Stimulated activated CD4-positive, alpha-beta T cell treated with anti-CD3 and anti-CD28 coated beads, Interleukin-15, amount 100 ng/mL, for 48 hours (primary cell): ENCODE measurements at regions not wholly inside any gene's neighbourhood (a gene's known extent, or its start where the extent isn't known, plus 50 kb on each side); places are given as distances from the start of the nearest gene placed in this dataset.

Source experiments
- DNase-seq, 2 donors: peaks; one replicate each; pipeline ENCODE4 v3.0.0-alpha.2; 2020; ENCODE audit warnings: low read depth in 2 of 2

DNA sequence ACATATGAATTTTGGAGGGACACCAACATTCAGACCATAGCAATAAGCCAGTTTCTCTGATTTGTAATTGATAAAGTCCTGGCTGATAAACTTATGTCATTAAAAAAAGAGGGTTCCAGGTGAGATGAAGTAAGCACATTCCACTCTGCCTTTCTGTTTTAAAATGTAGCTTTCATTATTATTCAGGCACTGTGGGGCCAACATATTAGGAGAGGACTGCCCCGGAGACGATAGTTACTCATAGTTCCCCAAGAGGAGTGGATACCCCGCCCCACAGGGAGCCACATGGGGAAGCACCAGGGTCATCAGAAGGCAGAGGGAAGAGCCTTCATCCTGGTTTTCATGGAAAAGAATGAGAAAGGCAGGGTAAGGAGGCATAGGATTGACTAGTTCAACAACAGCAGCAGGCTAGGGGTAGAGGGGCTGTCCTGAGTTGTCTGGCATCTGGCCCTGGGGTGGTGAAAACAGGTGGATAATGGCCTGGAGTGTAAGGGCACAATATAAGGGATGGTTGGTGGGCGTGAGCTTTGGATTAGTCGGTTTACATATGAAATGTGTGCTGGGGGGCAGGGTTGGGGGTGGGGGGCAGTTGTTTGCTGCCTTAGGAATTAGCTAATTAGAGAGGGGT, 78.7 kb upstream of the PROK2 start:
- no peak for DNase-seq

DNA sequence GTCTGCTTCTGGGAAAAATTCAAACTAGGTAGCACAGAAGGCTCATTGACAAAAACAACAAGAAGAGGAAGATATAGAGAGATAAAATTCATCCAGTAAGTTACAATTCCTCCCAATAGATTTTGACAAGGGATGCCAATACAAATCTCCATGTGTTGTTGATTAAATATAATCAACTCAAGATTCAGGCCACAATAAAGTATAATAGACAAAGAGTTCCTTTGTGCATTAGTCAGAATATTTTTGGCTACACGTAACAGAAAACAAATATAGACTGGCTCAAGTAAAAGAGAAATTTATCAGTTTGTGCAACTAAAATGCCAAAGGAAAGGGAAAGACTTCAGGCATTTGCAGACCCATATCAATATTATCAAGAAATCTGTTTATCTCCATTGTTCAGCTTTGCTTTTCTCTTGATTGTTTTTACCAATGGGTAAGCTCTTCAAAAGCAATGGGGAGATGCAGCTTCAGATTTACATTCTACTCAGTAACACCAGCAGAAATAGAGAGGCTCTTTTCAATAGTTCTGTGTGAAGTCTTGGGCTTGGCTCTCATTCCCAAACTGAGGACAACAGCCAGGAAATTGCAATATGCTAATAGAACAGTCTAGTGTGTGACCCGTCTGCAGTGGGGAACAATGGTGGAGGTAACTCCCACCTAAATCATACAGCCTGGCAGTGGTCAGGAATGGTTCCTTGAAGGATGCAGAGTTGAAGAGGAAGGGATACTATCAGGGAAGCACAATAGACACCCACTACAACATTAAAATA, 77.6 kb upstream of the PROK2 start:
- no peak for DNase-seq

DNA sequence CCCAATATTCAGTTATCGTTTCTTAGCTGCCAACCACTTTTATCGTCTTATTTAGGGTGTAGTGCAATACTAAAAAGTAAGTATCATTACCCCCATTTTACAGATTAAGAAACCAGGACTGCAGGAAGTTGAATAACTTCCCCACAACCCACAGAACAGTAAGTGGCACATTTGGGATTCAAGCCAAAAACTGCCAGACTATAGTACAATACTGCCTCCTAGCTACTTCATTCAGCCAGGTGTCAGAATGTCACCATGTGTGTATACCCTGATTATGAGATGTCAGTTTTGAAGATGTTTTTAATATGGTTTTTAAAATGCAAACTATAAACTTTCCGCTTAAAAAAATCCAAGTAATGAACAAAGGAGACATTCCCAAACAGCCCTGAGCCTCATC, 74.2 kb upstream of the PROK2 start:
- DNase-seq: no peak

DNA sequence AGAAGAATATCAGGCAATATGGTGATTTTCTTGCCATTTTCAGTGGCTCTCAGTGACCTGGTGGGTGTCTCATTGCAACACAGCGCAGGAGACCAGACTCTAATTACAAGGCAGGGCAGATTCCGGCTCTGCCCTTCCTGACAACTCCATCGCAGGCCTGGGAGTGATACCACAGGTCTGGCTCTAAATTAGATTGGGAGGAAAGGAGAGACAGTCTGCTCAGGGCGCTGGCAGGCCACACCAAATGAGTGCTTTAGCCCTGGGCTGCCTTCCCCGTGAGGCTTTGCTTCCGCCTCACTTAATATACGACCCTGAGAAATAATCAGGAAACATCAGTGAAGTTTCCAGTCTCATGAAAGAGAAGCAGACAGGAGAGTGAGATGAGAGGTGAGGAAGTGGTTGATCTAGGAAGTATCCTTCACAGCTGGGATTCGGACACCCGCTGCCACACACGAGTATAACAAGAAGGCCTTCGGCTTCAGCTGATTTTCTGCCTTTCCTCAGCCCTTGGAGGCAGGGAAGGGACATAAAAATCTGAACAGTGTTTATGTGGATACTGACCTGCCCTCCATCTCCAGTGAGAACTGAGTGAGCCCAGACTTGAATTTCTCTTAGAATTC, 73.7 kb upstream of the PROK2 start:
- no peak for DNase-seq

DNA sequence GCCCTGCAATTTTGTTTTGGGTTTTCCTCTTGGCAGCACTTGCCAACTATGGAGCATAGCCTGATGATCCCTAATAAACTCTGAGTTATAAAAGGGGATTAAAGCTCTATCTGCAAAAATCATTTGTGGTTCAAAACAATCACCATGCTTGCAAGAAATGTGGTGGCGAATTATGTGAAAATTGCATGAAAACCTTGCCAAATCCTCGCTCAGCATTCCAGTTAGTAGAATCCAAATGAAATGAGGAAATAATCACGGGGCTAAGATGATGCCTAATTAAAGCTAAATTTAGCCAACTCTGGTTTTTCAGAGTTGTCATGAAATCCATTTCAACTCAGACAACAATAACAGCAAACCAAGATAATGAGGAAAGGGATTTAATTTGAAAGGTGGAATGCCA, 73.0 kb upstream of the PROK2 start:
- DNase-seq: no peak

DNA sequence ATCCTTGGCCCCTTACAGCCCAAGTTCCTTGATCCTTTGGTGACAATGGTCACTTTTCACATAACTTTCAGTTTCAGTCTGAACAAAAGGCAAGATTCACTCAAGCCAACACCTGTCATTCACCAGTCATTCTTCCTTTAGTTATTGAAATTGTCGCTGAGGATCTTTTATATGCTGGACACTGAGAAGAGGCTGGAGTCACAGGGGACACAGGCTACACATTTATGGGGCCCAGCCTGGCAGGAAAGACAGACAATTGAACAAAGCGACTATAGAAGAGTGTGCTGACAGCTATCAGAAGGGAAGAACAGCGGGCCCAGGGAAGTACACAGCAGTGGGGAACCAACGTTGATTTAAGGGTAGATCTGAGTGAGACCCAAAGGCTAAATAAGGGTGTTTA, 69.8 kb upstream of the PROK2 start:
- no peak for DNase-seq

DNA sequence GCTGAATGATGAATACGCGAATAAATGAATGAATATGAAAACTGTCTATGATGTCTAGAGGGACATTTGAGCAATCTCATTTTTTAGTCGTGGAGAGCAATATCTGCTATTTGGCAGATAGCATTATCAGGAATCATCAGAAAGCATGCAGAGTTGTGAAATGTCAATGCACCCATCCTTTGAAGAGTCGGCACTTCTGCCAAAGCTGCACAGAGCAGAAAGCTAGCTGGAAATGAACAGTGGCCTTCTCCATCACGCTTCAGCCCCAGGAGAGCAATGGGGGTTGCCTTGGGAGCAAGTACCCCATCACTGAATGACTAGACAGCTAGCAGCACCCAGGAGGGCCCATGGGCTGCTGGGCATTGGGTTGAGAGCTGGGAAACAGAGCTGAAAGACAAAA, 69.1 kb upstream of the PROK2 start:
- DNase-seq: no peak

DNA sequence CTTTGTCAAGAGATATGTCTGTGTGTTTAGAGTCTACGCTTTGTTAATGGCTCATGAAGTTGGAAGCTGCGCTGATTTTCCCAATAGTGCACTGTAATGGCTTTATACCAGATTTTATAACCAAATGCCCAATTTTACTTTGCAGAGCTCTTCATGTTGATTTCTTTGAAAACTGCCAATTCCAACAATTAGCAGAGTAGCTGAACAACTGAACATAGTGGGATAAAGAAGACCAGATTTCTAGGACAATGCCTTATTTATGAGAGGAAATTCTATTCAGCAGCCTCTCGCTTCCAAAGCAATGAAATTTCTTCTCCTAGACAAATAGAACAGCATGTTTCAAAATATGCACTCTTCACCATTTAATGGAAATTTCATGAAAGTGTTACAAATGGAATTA, 66.9 kb upstream of the PROK2 start:
- DNase-seq: no peak

DNA sequence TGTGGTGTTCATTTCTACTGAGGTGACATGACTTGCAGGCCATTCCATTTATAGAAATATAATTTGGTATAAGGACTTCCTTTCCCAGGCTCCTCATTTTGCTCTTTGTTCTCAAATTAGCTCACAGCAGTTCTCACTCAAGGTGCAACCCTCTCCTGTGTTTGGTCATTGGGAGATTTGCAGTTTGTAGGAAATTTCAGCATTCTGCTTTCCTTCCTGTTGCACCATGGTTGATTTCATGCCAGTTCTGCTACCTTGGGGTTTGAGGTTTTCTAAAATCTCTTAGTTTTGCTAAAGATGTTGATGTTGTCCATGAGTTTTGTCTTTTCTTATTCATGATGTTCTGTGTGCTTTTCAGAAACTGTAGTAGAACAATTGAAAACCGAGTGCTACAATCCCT, 65.7 kb upstream of the PROK2 start:
- no peak for DNase-seq

DNA sequence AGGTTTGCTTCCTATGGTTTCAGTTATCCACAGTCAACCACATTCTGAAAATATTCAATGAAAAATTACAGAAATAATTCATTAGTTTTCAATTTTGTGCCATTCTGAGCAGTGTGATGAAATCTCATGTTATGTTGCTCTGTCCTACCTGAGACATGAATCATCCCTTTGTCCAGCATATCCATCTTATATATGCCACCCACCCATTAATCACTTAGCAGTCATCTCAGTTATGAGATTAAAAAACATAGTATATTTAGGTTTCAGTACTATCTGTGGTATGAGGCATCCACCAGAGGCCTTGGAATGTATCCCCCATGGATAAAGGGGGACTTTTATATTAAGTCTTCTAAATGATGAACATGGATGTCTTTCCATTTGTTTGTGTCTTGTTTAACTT, 64.7 kb upstream of the PROK2 start:
- DNase-seq: no peak

DNA sequence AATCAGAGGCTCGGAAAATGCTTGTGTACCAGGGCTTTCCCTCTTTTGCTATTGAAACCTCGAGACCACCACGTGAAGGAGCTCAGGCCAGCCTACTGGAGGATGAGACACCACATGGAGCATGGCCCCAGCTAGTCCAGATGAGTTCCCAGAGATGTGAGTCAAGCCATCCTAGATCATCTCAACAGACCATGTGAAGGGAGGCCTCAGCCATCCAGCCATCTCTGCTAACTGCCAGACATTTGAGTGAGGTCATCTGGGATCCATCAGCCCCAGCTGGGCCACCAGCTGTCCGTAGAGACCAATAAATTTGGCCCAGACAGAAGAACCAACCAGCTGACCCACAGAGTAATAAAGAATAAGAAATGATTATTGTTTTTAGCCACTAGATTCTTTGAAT, 62.8 kb upstream of the PROK2 start:
- DNase-seq: no peak

DNA sequence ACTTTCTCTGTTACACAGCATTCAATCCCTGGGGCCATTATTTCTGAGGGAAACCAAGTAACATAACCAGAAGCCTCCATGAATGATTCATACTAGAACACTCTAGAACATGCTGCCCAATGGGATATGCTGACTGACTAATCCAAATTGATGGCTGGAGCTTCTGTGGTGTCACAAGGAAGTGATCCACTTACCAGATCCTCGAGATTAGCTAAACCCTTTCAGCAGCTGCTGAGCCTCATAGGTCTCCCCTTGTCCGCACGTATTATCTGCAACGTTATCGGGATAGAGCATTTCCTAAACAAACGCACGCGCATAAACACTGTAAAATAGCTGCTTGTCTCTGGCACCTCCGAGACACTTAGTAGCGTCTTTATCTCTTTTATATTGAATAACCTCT, 61.2 kb upstream of the PROK2 start:
- DNase-seq: no peak

DNA sequence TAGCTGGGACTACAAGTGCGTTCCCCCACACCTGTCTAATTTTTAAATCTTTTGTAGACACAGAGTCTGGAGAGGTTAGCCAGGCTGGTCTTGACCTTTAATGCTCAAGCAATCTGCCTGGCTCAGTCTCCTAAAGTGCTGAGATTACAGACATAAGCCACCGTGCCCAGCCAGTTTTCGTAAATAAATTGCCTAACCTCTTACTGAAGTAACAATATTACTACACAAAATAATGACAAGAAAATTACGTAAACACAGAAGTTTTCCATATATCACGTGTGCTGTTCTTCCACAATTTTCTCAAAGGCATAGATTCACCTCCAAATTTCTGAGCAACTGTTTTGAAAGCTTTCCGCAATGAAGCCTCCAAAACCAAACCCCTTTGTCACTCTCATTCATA, 58.1 kb upstream of the PROK2 start:
- DNase-seq: no peak

DNA sequence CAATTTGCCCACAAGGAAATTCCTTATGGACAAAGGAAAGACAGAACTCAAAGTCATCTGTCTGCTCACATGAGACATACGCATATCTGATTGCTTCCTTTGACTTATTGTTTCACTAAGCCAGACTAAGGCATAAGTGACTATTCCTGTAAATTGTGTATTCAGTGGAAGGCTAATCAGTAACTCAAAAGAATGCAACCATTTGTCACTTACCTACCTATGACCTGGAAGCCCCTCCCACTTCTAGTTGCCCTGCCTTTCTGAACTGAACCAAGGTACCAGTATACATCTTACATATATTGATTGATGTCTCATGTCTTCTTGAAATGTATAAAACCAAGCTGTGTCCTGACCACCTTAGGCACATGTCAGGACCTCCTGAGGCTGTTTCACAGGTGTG, 53.5 kb upstream of the PROK2 start:
- DNase-seq: no peak
